ENCODE measurements at regions not wholly inside any gene's neighbourhood (a gene's known extent, or its start where the extent isn't known, plus 50 kb on each side); places are given as distances from the start of the nearest gene placed in this dataset.

GRCh38 chr5:62082370-62082801 is 223.6 kb upstream of the KIF2A start:
- Histone ChIP-seq H3K27ac (ENCODE audit: low read depth in 1 of 2, low read length in 2 of 2) (no peak overlapping the region), H3K9ac (ENCODE audit: low read depth in 1 of 2, low read length in 2 of 2) (no peak overlapping the region), H3K9me3 (ENCODE audit: control insufficient read depth in 4 of 4, low read length in 3 of 4) (no peaks in the 10 kb centered on the region), H3K36me3 (ENCODE audit: control insufficient read depth in 4 of 4, insufficient read depth in 3 of 4, low read depth in 1 of 4, low read length in 3 of 4) (no peaks in the 10 kb centered on the region), H3K4me3 (ENCODE audit: low read depth in 1 of 3, low read length in 3 of 3) (no peak overlapping the region), H3K27me3 (ENCODE audit: control insufficient read depth in 4 of 4, insufficient read depth in 4 of 4, low read length in 3 of 4) (no peaks in the 10 kb centered on the region), H3K4me1 (ENCODE audit: control insufficient read depth in 4 of 4, insufficient read depth in 4 of 4, low read length in 3 of 4) (no peaks in the 10 kb centered on the region)
- TF ChIP-seq RXRA (IDR thresholded peaks at IDR 0.05) (no peak), CTCF (IDR thresholded peaks at IDR 0.05; ENCODE audit: low read depth, low read length, missing input control) (no peak), REST (IDR thresholded peaks at IDR 0.05) (no peak), HNF4A (conservative IDR thresholded peaks at IDR 0.05) (no peak), EGR1 (IDR thresholded peaks at IDR 0.05; ENCODE audit: low read depth in 2 of 2) (no peak), TAF1 (conservative IDR thresholded peaks at IDR 0.05) (no peak), SP1 (IDR thresholded peaks at IDR 0.05) (no peak), FOXA1 (IDR thresholded peaks at IDR 0.05) (no peak), GABPA (IDR thresholded peaks at IDR 0.05 in 1 of 2, conservative IDR thresholded peaks at IDR 0.05 in 1 of 2) (no peak), MAX (IDR thresholded peaks at IDR 0.05) (no peak), ATF3 (IDR thresholded peaks at IDR 0.05) (no peak), ZBTB33 (IDR thresholded peaks at IDR 0.05) (no peak), RAD21 (IDR thresholded peaks at IDR 0.05) (no peak), HNF4G (IDR thresholded peaks at IDR 0.05) (no peak), NR2F2 (IDR thresholded peaks at IDR 0.05) (no peak), YY1 (IDR thresholded peaks at IDR 0.05) (no peak), FOXA2 (IDR thresholded peaks at IDR 0.05) (no peak), JUND (IDR thresholded peaks at IDR 0.05) (no peak)
- 76% methylated on average over 5 of the region's 5 CpGs for WGBS
- DNase-seq (ENCODE audit: low spot score): no peak
